Prostate gland (tissue), 2 donors: ENCODE measurements at regions not wholly inside any gene's neighbourhood (a gene's known extent, or its start where the extent isn't known, plus 50 kb on each side); places are given as distances from the start of the nearest gene placed in this dataset.

ENCODE experiments used
- DNase-seq: peaks from one replicate; pipeline ENCODE4 v3.0.0-alpha.2; 2019; ENCODE audit warnings: low spot score
- H3K27ac ChIP-seq, 2 donors: fragments of 200-600 bp; sonication (generic); 2 replicates each; pipeline ENCODE4 v1.5.1; 2017 to 2019
- H3K27me3 ChIP-seq: fragments of 200-600 bp; sonication (generic); replicated peaks from 2 replicates; pipeline ENCODE4 v1.5.1; 2019; ENCODE audit not compliant: insufficient read depth
- H3K36me3 ChIP-seq, 2 donors: fragments of 200-600 bp; sonication (generic); 1 replicate in 1 of 2; 2 replicates in 1 of 2; pipeline versions ENCODE4 v1.5.1 to v1.8.1; 2017 to 2019
- H3K4me1 ChIP-seq: fragments of 200-600 bp; sonication (generic); replicated peaks from 2 replicates; pipeline ENCODE4 v1.5.1; 2019
- H3K4me3 ChIP-seq, 2 donors: fragments of 200-600 bp; sonication (generic); 2 replicates each; pipeline ENCODE4 v1.5.1; 2017 to 2019
- H3K9me3 ChIP-seq: fragments of 200-600 bp; sonication (generic); 2 replicates; pipeline ENCODE4 v1.5.1; 2017
- POLR2A ChIP-seq: fragments of 450-650 bp; IDR thresholded peaks from one replicate; pipeline ENCODE4 v1.6.1; 2016; ENCODE audit warnings: antibody characterized with exemption, mild to moderate bottlenecking
- POLR2AphosphoS5 ChIP-seq: sonication (generic); formaldehyde crosslinking; IDR thresholded peaks from one replicate; pipeline ENCODE4 v1.6.1; 2017; ENCODE audit warnings: antibody characterized with exemption
- WGBS: methylation state at CpG from one replicate; pipeline ENCODE4 v1.1.5; 2018; 5-methylcytosine and 5-hydroxymethylcytosine counted together
- intact Hi-C: fragments of 100-400 bp; cut with DNase I; formaldehyde crosslinking; loops from one replicate; pipeline ENCODE4 v1.14.2; 2022
- TF ChIP-seq, protein P1 (sequence below), 4 experiments: fragments of 200-600 bp in 2 of 4; fragments of 450-650 bp in 2 of 4; sonication (generic) in 2 of 4; IDR thresholded peaks; 1 replicate in 3 of 4; 2 replicates in 1 of 4; pipeline ENCODE4 v1.5.1; 2016 to 2019; ENCODE audit warnings: antibody characterized with exemption in 4 of 4, mild to moderate bottlenecking in 2 of 4, moderate library complexity in 2 of 4

DNA sequence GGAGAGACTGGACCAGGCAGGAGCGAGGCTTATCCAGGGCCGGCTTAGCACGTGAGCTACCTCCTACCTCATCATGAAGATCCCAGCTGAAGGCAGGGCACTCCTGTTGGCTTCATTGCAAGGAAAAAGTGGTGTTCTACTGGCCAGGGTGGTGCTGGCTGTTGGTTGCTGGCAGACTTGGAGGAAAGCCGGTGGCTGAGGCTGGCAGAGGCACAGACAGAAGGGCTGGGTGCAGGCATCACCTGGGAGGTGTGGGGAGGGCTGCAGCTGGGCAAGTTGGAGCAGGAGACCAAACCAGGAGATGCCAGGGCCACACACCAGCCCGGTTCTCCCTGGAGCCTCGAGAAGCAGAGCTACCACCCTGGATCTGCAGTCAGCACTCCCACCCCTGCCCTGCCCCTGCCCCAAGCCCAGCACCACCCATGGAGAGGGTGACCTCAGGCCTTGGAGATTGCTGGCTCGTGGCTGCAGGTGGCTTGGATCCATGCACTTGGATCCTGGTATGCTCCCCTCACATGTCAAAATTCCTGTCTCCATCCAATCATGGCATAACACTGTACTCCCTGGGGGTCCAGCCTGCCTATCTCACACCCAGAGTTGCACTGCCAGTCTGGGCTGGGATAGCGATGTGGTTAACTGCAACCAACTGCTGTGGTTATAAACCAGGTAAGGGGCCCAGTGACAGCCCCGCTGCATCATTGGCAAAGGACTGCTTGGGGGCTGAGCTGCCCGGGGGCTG, 49.7 kb downstream of the GLI2 start:
- TF ChIP-seq POLR2AphosphoS5, result peak; percentile 33
- TF ChIP-seq, protein P1, sequence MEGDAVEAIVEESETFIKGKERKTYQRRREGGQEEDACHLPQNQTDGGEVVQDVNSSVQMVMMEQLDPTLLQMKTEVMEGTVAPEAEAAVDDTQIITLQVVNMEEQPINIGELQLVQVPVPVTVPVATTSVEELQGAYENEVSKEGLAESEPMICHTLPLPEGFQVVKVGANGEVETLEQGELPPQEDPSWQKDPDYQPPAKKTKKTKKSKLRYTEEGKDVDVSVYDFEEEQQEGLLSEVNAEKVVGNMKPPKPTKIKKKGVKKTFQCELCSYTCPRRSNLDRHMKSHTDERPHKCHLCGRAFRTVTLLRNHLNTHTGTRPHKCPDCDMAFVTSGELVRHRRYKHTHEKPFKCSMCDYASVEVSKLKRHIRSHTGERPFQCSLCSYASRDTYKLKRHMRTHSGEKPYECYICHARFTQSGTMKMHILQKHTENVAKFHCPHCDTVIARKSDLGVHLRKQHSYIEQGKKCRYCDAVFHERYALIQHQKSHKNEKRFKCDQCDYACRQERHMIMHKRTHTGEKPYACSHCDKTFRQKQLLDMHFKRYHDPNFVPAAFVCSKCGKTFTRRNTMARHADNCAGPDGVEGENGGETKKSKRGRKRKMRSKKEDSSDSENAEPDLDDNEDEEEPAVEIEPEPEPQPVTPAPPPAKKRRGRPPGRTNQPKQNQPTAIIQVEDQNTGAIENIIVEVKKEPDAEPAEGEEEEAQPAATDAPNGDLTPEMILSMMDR (IDR thresholded peaks at IDR 0.05), result no peak
- intact Hi-C loops, result loop anchor here (5.0 kb wide), 1 partner anchor 82 kb away; no protein-coding TSS in a partner anchor
- Histone ChIP-seq H3K27me3 (no peaks in the 10 kb centered on the region), H3K27ac (no peak overlapping the region), H3K4me3 (no peak overlapping the region), H3K36me3 (no peaks in the 10 kb centered on the region), H3K4me1 (peaks cover 10% of the 10 kb centered on the region), H3K9me3 (no peaks in the 10 kb centered on the region)
- DNase-seq, result peak; percentile 64
- 56% methylated on average over 9 of the region's 10 CpGs for WGBS

DNA sequence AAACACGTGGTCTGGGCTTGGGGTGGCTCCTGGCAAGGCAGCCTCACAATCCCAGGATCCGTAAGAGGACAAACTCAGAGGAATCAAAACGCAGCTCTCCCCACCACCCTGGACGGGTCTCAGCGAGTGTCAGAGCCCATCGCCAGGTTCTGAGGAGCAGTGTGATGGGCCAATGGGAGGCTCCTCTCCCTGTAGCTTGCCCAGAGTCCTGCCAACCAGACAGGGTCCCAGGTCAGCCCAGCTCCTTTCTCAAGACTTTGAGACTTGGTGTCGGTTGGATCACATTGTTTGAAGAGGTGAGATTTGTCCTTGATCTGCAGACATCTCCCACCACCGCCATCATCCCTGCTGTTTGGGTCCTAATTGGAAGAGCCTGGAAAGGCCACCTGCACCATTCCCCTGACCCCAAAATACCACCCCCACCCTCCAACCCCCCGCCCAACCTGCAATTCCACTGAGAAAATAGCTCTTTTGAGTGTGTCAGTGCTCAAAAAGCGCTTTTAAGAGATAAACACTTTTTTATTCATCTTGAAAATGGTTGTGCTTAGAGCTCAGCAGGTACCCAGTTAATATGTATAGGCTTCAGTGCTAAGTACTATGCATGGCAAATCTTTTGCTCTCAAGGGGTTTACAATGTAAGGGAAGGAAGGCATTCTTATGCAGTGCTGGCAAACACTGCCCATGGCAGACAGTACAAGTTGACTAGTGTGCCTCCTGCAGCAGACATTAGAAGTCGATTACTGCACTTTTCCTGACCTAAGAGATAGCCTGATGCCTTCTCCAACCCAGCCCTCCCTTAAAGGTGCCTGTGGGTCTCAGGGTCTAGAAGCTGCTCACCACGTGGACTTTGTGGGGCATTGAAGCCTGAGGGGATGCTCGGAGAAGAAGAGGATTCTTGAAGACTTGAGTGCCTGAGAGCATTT, 50.6 kb downstream of the GLI2 start:
- intact Hi-C loops, result loop anchor here (5.0 kb wide), 1 partner anchor 81 kb away; no protein-coding TSS in a partner anchor
- no peaks in the 10 kb centered on the region for H3K9me3 ChIP-seq
- no peak for TF ChIP-seq POLR2A
- TF ChIP-seq, protein P1 (IDR thresholded peaks at IDR 0.05), result no peak
- TF ChIP-seq POLR2AphosphoS5, result no peak
- WGBS, result 78% methylated on average over 11 of the region's 13 CpGs
- no peak for DNase-seq
- H3K4me3 ChIP-seq, result no peak overlapping the region
- H3K27me3 ChIP-seq, result no peaks in the 10 kb centered on the region
- no peak overlapping the region for H3K27ac ChIP-seq
- no peaks in the 10 kb centered on the region for H3K36me3 ChIP-seq
- H3K4me1 ChIP-seq, result peaks cover 10% of the 10 kb centered on the region

DNA sequence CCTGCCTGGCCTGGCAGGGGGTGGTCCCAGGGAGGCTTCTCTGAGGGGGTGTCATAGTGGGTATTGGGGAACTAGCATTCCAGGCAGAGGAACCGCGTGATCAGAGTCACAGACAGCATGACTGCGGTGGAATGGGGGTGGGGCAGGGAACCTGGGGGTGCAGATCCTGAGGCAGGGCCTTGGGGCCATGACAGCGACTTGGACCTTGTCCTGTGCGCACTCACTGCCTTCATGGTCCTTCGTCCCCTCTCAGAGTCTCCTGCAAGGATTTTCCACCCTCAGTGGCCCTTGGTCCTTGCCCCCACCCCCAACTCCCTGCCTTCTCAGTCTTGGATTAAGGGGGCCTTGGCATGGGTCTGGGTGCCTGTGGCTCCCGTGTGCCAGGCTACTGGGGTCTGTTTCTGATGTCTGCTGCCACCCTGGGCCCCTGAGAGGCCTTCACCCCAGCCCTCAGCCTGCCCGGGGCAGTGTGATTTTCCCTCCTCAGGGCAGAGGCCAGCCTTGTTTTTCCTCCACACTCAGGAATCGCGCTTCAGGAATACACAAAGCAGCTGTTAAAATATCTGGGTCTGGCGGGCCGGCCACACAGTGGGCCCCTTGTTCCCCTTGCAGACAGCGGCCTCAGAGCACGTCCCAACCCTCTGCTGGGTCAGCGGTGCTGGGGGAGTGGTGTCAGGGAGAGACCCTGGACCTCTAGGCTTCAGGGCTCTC, 51.6 kb downstream of the GLI2 start:
- 89% methylated on average over 15 of the region's 15 CpGs for WGBS
- peaks cover 10% of the 10 kb centered on the region for H3K4me1 ChIP-seq
- H3K36me3 ChIP-seq, result no peaks in the 10 kb centered on the region
- DNase-seq, result no peak
- intact Hi-C loops, result loop anchor here (5.0 kb wide), 1 partner anchor 80 kb away; no protein-coding TSS in a partner anchor
- TF ChIP-seq POLR2AphosphoS5, result no peak
- TF ChIP-seq, protein P1 (IDR thresholded peaks at IDR 0.05), result no peak
- TF ChIP-seq POLR2A, result no peak
- H3K27ac ChIP-seq, result no peak overlapping the region
- H3K4me3 ChIP-seq, result no peak overlapping the region
- H3K9me3 ChIP-seq, result no peaks in the 10 kb centered on the region
- no peaks in the 10 kb centered on the region for H3K27me3 ChIP-seq

DNA sequence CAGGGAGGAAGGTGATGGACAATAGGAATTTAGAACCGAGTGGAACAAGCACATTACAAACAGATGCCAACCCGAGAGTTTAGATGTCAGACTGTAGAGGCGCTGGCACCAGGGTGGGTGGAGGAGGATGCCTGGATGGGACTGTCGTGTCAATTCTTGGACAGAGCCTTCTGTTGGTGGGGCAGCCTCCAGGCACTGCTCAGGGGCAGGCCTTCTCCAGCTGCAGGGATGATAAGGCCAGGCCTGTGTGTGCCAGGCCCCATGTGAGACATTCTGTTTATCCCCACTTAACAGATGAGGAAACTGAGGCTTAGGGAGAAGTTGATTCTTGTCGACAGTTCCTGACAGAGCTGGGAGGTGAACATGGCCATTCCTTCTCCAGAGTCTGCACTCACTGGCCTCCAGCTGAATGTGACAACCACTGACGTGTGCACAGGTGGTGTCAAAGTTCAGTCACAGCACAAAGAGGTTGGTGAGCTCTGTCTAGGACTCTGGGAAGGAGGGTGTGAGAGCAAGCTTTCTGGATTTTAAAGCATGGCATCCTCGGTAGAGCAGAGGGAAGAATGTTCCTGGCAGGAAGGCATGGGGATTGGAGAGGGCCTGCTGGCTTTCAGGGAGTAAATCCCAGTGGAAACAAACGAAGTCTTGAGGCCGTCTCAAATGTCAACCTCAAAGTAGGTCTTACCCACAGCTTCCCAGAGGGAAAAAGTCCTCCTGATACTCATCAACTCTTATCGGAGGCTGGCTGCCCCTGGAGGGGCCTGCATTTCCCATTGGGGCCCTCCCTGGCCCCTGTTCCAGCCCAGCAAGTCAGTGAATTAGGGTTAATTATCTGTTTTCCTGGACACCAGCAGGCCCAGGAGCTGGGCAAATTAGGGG, 52.4 kb downstream of the GLI2 start:
- WGBS, result 80% methylated on average over 10 of the region's 10 CpGs

More for the DNA sequence above, 52.4 kb downstream of the GLI2 start:
- intact Hi-C loops, result loop anchor here (5.0 kb wide), 1 partner anchor 79 kb away; no protein-coding TSS in a partner anchor
- TF ChIP-seq, protein P1 (IDR thresholded peaks at IDR 0.05), result no peak
- no peak for TF ChIP-seq POLR2AphosphoS5
- TF ChIP-seq POLR2A, result no peak
- Histone ChIP-seq H3K4me1 (peaks cover 8% of the 10 kb centered on the region), H3K4me3 (no peak overlapping the region), H3K9me3 (no peaks in the 10 kb centered on the region), H3K36me3 (no peaks in the 10 kb centered on the region), H3K27me3 (no peaks in the 10 kb centered on the region), H3K27ac (no peak overlapping the region)
- no peak for DNase-seq
